ENCODE measurements at regions not wholly inside any gene's neighbourhood (a gene's known extent, or its start where the extent isn't known, plus 50 kb on each side); places are given as distances from the start of the nearest gene placed in this dataset.

DNA sequence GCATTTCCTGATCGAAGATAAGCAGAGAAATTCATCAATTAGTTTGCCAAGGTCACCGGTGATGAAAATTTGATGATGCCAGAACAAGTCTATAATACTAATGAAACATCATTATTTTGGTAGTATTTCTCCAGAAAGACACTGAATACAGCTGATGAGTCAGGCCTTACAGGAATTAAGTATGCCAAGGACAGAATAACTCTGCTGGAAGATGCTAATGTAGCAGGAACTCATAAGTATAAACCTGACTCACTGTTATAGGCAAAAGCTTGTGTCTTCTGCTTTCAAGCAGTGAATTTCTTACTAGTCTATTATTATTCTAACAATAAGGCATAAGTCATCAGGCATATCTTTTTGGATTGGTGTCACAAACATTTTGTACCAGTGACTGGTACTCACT lies 1825.1 kb upstream of the IGFBP7 start:
- DNase-seq, result no peak

DNA sequence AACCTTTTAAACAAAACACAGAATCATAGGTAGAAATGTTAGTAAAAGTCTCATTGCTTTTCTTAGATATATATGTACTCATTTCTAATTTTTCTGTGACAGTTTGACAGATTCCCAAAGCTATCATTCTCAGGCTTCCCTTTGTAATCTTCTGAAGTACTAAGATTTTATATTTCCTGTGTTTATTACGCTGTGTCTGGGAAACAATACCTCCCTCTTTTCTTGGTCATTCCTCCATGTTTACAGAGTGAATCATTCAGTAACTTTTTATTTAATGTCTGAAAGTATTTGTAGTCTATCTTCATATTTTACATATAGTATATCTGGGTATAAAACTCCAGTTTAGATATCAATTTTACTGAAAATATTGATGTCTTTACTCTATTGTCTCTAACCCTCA lies 1826.3 kb upstream of the IGFBP7 start:
- DNase-seq, result no peak

DNA sequence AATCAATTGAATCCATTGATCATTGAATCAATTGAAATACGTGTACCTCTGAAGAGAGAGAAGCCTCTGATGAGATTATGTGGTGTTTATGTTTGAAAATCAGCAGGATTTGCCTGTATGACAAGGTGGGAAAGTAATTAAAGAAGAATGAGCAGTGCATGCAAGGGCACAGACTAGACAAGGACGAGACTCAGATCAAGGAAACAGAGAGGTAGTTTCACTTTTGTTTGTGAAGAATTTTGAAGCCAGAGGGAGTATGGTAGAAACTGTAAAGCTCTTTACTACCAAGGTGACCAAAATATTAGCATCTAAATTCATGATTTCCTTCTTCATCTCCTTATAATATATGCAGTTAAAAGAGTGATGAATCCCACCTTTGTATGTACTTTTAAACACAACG lies 1830.0 kb upstream of the IGFBP7 start:
- DNase-seq, result no peak

DNA sequence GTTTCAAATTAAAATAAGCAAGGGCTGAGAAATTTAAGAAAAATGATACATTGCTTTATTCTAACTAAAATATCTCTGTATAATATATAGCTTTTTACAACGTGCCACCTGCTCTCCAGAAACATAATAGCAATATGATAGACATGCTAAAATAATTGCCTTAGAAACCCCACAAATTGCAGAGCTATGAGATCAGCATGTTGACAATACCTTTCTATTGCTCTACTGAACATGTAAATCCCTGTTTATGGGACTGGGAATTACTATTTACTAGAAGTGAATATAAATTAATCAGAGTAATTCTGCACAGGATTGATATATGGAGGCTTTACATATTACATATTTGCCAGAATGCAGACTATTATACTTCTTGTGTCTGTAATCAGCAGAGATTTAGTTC lies 1831.1 kb upstream of the IGFBP7 start:
- no peak for DNase-seq

- DNase-seq, result no peak
Measured at GRCh38 chr4:58953575-58953974, 1843.4 kb upstream of the IGFBP7 start.

DNA sequence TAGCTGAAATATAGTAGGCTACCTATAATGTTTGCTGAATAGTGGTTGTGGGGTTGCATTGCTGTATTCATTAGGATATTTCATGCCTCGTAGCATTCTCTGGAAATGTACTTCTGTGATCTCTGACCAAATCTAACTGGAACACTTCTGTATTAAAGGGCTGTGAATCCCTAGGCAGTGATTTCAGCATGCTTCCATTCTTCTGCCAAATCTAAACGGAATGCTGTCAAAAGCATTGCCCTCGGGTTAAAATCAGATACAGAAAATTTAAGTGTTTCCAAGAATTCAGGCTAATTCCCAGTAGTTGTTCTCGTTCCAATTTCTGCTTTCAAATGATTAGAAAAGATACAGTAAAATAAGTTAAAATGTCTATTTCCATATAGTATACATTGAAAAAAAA lies 1847.5 kb upstream of the IGFBP7 start:
- DNase-seq, result no peak

DNA sequence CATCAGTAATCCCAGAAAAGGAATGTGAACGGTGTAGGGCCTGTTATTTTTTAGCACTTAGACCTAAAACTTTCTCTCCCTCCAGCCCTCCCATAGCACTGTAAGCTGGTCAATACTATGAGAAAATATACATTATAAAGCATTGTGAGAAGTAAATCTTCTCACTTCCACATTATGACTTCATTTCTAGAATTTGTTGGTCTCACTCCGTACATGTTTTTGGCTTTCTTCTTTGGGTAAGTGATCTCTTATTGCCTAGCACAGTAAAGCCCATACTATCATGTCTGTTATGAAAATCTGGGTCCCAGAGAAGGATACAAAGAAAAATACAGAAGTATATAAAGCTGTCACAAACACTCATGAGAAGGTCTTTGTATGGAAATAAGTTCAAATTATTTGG lies 1851.1 kb upstream of the IGFBP7 start:
- no peak for DNase-seq

GRCh38 chr4:58961925-58962324 lies 1851.7 kb upstream of the IGFBP7 start:
- no peak for DNase-seq

- no peak for DNase-seq
Measured at GRCh38 chr4:58962424-58962823, 1852.2 kb upstream of the IGFBP7 start.

- DNase-seq, result no peak
Measured at GRCh38 chr4:58981828-58982227, 1871.6 kb upstream of the IGFBP7 start.

GRCh38 chr4:58983887-58984286 lies 1873.7 kb upstream of the IGFBP7 start:
- no peak for DNase-seq

DNA sequence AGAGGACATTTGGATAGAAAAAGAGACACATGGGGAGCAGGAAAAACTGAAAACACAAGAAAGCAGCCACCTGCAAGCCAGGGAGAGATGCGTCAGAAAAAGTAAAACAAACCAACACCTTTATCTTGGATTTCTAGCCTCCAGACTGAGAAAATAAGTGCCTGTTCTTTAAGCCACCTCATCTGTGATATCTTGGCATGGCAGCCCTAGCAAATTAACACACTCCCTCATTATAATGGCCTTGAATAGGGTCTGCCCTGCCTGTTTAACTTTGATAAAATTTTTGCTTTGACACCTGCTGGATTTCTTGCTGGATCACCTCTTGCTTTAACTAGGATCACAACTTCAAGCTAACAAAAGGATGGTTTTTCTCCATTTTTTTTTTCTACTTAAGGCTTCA lies 1892.0 kb upstream of the IGFBP7 start:
- no peak for DNase-seq

GRCh38 chr4:59024257-59024656 lies 1914.1 kb upstream of the IGFBP7 start:
- no peak for DNase-seq

DNA sequence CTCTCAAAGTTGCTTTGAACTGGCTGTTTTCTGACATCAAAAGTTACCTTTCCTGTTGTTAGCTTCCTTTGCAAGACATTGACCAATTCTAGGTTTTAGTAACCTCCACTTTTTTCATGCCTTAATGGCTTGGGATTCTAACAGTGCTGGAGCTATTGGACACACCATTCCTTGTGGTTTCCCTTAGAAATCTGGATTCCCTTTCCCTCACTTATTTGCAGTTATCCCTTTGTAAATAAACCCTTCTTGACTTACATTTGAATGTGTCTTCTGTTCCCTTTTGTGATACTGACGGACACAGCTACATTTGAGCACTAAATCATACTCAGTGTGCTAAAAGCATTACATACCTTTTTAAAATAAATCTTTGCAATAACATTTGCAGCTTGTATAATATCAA lies 1927.6 kb upstream of the IGFBP7 start:
- no peak for DNase-seq

GRCh38 chr4:59039046-59039445 lies 1928.9 kb upstream of the IGFBP7 start:
- DNase-seq, result no peak

- no peak for DNase-seq
Measured at GRCh38 chr4:59044286-59044900, 1934.2 kb upstream of the IGFBP7 start.

DNA sequence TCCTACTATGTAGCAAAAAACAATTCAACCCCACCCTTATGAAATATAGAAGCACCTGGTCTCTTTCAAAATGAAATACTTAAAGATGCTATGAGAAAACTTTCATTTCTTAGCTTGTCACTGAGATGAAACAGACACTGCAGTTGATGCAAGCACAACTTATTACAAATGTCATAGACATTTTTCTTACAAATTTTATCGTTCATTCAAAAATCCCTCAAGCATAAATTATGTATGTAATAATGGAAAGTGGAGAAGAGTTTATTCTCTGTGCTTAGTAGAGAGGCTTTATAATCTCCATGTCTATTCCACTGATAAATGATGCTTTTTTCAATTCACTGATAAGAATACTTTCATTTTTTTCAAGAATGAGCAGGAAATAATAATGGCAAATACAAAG lies 1943.9 kb upstream of the IGFBP7 start:
- DNase-seq, result no peak

DNA sequence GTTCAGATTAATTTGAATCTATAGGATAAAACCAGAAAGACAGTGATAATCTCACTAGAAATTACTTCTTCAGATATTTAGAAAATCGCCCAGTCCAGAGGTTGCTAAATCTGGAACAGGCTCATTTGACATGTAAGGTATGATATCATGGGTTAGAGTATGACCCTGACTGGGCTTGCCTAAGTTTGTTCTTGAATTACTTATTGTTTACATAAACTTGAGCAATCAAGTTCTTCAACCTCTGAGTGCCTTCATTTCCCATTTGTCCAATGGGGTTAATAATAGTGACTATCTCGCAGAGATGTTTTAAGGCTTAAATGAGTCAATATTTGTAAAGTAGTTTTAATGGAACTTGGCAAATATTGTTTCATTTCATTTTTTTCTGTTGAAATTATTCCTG lies 1947.6 kb upstream of the IGFBP7 start:
- no peak for DNase-seq

DNA sequence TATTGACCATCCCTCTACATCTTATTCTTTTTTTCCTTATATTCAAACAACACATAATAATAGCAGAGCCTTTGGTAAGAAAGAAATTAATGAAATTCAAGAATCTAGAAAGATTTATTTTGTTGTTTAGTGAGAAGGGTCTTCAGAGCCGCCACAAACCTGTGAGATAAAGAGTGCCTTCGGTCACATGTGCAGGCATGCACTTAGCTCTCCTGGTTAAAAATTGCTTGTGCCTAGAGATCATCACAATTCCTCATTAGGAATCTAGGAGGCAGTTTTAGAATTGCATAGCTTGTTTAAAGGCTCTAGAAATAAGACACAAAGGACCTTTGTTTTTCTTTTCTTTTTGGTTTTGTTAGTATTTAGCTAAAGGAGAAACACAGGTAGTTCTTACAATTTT lies 1948.4 kb upstream of the IGFBP7 start:
- no peak for DNase-seq

DNA sequence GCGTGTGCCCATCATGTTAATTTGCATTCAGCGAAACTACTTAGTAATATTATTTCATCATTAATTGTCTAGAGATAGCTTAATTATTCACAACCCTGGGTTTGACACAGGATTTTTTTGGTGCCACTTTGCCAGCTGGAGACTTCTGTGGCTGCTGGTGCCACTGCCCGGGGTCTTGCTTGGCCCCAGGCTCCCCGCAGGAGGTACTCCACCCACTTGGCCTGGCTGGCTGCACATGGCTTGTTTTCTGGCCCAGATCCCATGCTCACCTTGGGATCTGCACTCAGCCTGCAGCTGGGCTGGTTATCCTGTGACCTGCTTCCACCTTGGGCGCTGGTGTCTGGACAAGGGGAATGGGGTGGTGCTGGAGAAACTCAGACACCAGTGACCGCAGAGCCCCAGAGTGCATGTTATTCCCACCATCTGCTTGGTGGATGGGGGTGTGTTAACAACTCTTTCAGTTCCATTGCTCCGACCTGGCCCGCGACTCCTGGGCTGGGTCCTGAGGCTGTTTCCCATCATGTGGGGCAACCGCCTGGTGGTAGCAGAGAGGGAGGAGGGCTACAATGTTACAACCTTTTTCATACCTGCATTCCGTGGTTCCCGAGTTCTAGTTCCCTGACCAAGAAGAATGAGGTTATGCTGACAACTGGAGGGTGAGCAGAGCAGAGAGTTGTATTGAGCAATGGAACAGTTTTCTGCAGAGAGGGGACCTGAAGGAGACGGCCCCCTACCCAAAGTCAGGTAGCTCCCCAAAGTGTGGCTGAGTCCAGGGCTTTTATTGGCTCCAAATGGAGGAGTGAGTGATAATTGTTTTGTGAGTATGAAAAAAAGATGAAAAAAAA lies 1950.0 kb upstream of the IGFBP7 start:
- no peak for DNase-seq

DNA sequence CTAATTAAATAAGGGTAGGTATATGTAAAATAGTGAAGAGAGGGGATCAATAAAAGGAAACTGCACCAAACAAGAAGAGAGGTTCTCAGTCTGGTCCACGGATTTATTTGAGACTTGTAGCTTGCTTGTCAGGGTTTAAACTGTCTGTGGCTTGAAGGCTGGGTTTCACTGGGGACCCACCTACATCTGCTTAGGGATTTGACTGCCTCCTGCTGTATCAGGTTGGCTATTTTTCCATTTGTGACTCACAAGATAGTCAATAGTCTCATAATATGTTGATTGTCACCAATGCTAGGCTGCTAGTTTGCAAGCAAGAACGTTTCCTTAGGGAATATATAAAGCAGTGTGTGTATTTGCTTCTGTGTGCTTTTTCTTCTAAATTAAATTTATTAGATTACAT lies 1950.7 kb upstream of the IGFBP7 start:
- DNase-seq, result no peak

DNA sequence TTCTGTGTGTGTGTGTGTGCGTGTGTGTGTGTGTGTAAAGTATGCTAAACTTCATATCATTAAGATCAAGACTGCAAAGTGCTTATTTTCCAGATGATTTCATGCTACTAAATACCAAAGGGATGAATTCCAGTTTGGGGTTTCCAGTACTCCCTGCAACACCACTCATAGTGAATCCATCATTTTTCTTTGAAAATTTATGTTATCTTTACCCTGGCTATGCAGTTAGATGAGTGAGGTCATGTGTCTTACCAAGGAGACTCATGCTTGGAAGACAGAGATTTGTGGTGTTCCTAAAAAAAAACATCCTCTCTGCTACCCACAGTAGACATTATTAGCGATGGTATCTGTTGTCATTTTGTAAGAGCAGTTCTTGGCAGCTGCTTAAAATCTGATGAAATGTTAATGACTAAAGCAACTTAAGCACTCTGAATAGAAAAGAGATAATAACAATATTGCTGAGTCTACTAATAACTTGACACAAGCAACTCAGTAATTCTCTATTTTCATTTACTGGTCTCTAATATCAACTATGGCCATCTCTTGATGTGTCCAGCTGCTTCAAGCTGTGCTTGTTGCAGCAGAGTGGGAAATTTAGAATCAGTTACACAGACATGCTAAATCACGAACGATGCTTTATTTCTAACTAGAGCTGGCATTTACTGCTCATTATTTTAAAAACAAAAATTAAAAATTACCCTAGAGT lies 1953.0 kb upstream of the IGFBP7 start:
- no peak for DNase-seq

GRCh38 chr4:59068722-59069418 lies 1958.7 kb upstream of the IGFBP7 start:
- peak in 1 of 2 experiments; percentile 46 for DNase-seq

DNA sequence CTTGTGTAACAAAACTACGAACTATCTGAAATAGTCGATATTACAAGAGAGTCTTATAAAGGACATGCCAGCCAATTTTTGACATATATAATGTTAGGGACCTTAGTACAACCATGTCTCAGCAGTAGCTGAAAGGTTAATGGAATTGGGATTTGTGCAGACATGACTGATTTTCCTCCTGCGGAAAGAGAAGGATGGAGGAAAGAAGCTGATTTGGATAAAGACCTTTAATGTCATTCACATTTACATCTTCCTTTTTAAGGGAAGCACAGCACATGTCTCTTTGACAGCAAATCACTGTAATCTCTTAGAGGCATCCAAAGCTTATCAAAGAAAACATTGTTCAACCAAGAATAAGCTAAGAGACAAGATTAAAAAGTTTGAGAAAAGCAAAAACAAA lies 1976.2 kb upstream of the IGFBP7 start:
- no peak for DNase-seq

All from SHP77 (cell line).